ENCODE measurements at regions not wholly inside any gene's neighbourhood (a gene's known extent, or its start where the extent isn't known, plus 50 kb on each side); places are given as distances from the start of the nearest gene placed in this dataset.

DNA sequence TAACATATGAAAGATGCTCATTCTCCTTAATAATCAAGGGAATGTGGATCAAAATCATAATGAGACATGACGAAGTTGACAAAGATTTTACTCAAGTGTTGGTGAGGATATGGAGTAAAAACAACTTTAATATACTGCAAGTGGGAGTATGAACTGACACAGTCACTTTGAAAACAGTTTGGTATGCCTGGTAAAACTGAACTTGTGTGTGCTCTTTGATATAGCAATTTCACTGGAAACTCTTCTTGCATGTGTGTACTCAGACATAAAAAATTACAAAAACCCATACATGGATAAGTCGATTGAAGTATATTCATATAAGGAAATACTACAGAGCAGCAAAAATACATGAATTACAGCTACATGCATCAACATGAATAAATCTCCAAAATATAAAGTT lies 182.5 kb downstream of the NFKBIZ start:
- no peaks in the 10 kb centered on the region for H3K36me3 ChIP-seq (replicated peaks in 1 of 2; ENCODE audit: control insufficient read depth in 1 of 2, insufficient read depth in 2 of 2, low read length in 2 of 2)
- H3K9me3 ChIP-seq (ENCODE audit: low read length): no peaks in the 10 kb centered on the region
- CTCF ChIA-PET (ENCODE audit: low intra/inter-chr PET ratio, low total read pairs): no interaction called here
- no TSS peak for BruUV-seq (replicated peaks)
- intact Hi-C loops (cut with micrococcal nuclease; ENCODE audit: unreplicated experiment) (no loop called here), in situ Hi-C loops (cut with HindIII; ENCODE audit: extremely low pct_ligation_motif_present, low pct_unique_long_range_greater_than_20kb) (no loop called here)
- DNase-seq (ENCODE audit: low spot score) (no peak), ATAC-seq (no peak), FAIRE-seq (no peak)
- no peak overlapping the region for H3K27ac ChIP-seq (ENCODE audit: extremely low read length, insufficient read depth, low read length)
- no peaks in the 10 kb centered on the region for H3K27me3 ChIP-seq (ENCODE audit: control insufficient read depth in 1 of 2, insufficient read depth in 2 of 2, low read length in 2 of 2)
- H3K4me3 ChIP-seq (replicated peaks in 1 of 3; ENCODE audit: insufficient read depth in 1 of 3, low read depth in 2 of 3, low read length in 3 of 3): no peak overlapping the region
- no peaks in the 10 kb centered on the region for H3K4me1 ChIP-seq (ENCODE audit: insufficient read depth, low read length)
- no peak overlapping the region for H3K9ac ChIP-seq (ENCODE audit: insufficient read depth, low read depth, low read length)
- POLR2A ChIA-PET: no interaction called here
- H3K79me2 ChIP-seq (ENCODE audit: insufficient read depth, low read length): no peaks in the 10 kb centered on the region
- H2AFZ ChIP-seq (ENCODE audit: low read length): no peak overlapping the region
- H4K20me1 ChIP-seq (ENCODE audit: insufficient read depth, low read length): no peaks in the 10 kb centered on the region
- WGBS (ENCODE audit: low lambda C conversion rate): 0% methylated on average over 2 of the region's 2 CpGs
- no peak overlapping the region for H3K4me2 ChIP-seq (ENCODE audit: low read depth, low read length)
- TF ChIP-seq HOXD1 (CRISPR knock-in tag; IDR thresholded peaks at IDR 0.05): no peak
- TF ChIP-seq ETV6 (CRISPR knock-in tag; conservative IDR thresholded peaks at IDR 0.05): no peak
- no peak for TF ChIP-seq ATAD3A (CRISPR knock-in tag; IDR thresholded peaks at IDR 0.05)
- no peak for TF ChIP-seq HCFC1 (IDR thresholded peaks at IDR 0.05; ENCODE audit: low read depth, low read length)
- TF ChIP-seq, protein P1, sequence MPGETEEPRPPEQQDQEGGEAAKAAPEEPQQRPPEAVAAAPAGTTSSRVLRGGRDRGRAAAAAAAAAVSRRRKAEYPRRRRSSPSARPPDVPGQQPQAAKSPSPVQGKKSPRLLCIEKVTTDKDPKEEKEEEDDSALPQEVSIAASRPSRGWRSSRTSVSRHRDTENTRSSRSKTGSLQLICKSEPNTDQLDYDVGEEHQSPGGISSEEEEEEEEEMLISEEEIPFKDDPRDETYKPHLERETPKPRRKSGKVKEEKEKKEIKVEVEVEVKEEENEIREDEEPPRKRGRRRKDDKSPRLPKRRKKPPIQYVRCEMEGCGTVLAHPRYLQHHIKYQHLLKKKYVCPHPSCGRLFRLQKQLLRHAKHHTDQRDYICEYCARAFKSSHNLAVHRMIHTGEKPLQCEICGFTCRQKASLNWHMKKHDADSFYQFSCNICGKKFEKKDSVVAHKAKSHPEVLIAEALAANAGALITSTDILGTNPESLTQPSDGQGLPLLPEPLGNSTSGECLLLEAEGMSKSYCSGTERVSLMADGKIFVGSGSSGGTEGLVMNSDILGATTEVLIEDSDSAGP (CRISPR knock-in tag; IDR thresholded peaks at IDR 0.05; ENCODE audit: borderline replicate concordance): no peak
- TF ChIP-seq KLF9 (CRISPR knock-in tag; IDR thresholded peaks at IDR 0.05; ENCODE audit: low read depth): no peak
- no peak for TF ChIP-seq ZSCAN22 (CRISPR knock-in tag; IDR thresholded peaks at IDR 0.05)
- TF ChIP-seq ZNF777 (CRISPR knock-in tag; IDR thresholded peaks at IDR 0.05): no peak
- TF ChIP-seq KAT8 (CRISPR knock-in tag; IDR thresholded peaks at IDR 0.05): no peak
- TF ChIP-seq, protein P2, sequence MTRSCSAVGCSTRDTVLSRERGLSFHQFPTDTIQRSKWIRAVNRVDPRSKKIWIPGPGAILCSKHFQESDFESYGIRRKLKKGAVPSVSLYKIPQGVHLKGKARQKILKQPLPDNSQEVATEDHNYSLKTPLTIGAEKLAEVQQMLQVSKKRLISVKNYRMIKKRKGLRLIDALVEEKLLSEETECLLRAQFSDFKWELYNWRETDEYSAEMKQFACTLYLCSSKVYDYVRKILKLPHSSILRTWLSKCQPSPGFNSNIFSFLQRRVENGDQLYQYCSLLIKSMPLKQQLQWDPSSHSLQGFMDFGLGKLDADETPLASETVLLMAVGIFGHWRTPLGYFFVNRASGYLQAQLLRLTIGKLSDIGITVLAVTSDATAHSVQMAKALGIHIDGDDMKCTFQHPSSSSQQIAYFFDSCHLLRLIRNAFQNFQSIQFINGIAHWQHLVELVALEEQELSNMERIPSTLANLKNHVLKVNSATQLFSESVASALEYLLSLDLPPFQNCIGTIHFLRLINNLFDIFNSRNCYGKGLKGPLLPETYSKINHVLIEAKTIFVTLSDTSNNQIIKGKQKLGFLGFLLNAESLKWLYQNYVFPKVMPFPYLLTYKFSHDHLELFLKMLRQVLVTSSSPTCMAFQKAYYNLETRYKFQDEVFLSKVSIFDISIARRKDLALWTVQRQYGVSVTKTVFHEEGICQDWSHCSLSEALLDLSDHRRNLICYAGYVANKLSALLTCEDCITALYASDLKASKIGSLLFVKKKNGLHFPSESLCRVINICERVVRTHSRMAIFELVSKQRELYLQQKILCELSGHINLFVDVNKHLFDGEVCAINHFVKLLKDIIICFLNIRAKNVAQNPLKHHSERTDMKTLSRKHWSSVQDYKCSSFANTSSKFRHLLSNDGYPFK (CRISPR knock-in tag; IDR thresholded peaks at IDR 0.05; ENCODE audit: borderline replicate concordance): no peak
- no peak for TF ChIP-seq PHF20 (CRISPR knock-in tag; IDR thresholded peaks at IDR 0.05)
- TF ChIP-seq, protein P3, sequence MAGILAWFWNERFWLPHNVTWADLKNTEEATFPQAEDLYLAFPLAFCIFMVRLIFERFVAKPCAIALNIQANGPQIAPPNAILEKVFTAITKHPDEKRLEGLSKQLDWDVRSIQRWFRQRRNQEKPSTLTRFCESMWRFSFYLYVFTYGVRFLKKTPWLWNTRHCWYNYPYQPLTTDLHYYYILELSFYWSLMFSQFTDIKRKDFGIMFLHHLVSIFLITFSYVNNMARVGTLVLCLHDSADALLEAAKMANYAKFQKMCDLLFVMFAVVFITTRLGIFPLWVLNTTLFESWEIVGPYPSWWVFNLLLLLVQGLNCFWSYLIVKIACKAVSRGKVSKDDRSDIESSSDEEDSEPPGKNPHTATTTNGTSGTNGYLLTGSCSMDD (CRISPR knock-in tag; IDR thresholded peaks at IDR 0.05): no peak
- TF ChIP-seq PCBP2 (optimal IDR thresholded peaks at IDR 0.05; ENCODE audit: low read depth, low read length, poor library complexity, severe bottlenecking): no peak
- TF ChIP-seq, protein P4, sequence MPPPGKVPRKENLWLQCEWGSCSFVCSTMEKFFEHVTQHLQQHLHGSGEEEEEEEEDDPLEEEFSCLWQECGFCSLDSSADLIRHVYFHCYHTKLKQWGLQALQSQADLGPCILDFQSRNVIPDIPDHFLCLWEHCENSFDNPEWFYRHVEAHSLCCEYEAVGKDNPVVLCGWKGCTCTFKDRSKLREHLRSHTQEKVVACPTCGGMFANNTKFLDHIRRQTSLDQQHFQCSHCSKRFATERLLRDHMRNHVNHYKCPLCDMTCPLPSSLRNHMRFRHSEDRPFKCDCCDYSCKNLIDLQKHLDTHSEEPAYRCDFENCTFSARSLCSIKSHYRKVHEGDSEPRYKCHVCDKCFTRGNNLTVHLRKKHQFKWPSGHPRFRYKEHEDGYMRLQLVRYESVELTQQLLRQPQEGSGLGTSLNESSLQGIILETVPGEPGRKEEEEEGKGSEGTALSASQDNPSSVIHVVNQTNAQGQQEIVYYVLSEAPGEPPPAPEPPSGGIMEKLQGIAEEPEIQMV (CRISPR knock-in tag; IDR thresholded peaks at IDR 0.05; ENCODE audit: low read depth): no peak
- TF ChIP-seq SMYD3 (CRISPR knock-in tag; IDR thresholded peaks at IDR 0.05): no peak
- TF ChIP-seq ZNF7 (CRISPR knock-in tag; IDR thresholded peaks at IDR 0.05): no peak
- TF ChIP-seq MXI1 (IDR thresholded peaks at IDR 0.05; ENCODE audit: borderline replicate concordance, low read depth, low read length): no peak
- TF ChIP-seq, protein P5, sequence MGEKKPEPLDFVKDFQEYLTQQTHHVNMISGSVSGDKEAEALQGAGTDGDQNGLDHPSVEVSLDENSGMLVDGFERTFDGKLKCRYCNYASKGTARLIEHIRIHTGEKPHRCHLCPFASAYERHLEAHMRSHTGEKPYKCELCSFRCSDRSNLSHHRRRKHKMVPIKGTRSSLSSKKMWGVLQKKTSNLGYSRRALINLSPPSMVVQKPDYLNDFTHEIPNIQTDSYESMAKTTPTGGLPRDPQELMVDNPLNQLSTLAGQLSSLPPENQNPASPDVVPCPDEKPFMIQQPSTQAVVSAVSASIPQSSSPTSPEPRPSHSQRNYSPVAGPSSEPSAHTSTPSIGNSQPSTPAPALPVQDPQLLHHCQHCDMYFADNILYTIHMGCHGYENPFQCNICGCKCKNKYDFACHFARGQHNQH (CRISPR knock-in tag; IDR thresholded peaks at IDR 0.05): no peak
